HEK293 (cell line): ENCODE measurements at regions not wholly inside any gene's neighbourhood (a gene's known extent, or its start where the extent isn't known, plus 50 kb on each side); places are given as distances from the start of the nearest gene placed in this dataset.

Source experiments
- KLF1 ChIP-seq: fragments of 450-650 bp; formaldehyde crosslinking; IDR thresholded peaks from 2 replicates; pipeline ENCODE4 v1.5.1; 2016; ENCODE audit warnings: missing biosample characterization, missing genetic modification characterization
- KLF10 ChIP-seq: fragments of 450-650 bp; IDR thresholded peaks from 2 replicates; pipeline ENCODE4 v1.5.1; 2018; ENCODE audit warnings: missing biosample characterization, mild to moderate bottlenecking, missing genetic modification characterization
- KLF16 ChIP-seq: fragments of 450-650 bp; formaldehyde crosslinking; IDR thresholded peaks from 2 replicates; pipeline ENCODE4 v1.5.1; 2017; ENCODE audit warnings: missing biosample characterization, missing genetic modification characterization
- KLF8 ChIP-seq: fragments of 450-650 bp; formaldehyde crosslinking; IDR thresholded peaks from 2 replicates; pipeline ENCODE4 v1.5.1; 2016; ENCODE audit warnings: missing biosample characterization, missing genetic modification characterization
- PRDM10 ChIP-seq: fragments of 450-650 bp; formaldehyde crosslinking; IDR thresholded peaks from 2 replicates; pipeline ENCODE4 v1.5.1; 2016; ENCODE audit warnings: missing biosample characterization, missing genetic modification characterization
- ZBTB1 ChIP-seq: fragments of 450-650 bp; formaldehyde crosslinking; IDR thresholded peaks from 2 replicates; pipeline ENCODE4 v1.5.1; 2016; ENCODE audit warnings: missing biosample characterization, missing genetic modification characterization
- ZBTB17 ChIP-seq: fragments of 450-650 bp; formaldehyde crosslinking; IDR thresholded peaks from 2 replicates; pipeline ENCODE4 v1.5.1; 2016; ENCODE audit warnings: missing biosample characterization, missing genetic modification characterization
- ZBTB8A ChIP-seq: fragments of 450-650 bp; formaldehyde crosslinking; IDR thresholded peaks from 2 replicates; pipeline ENCODE4 v1.5.1; 2016; ENCODE audit warnings: missing biosample characterization, missing genetic modification characterization
- ZNF114 ChIP-seq: fragments of 450-650 bp; formaldehyde crosslinking; IDR thresholded peaks from 2 replicates; pipeline ENCODE4 v1.5.0; 2017; ENCODE audit warnings: missing biosample characterization, missing genetic modification characterization
- ZNF138 ChIP-seq: fragments of 450-650 bp; formaldehyde crosslinking; IDR thresholded peaks from 2 replicates; pipeline ENCODE4 v1.5.1; 2016; ENCODE audit warnings: missing biosample characterization, missing genetic modification characterization, borderline replicate concordance
- ZNF214 ChIP-seq: fragments of 450-650 bp; formaldehyde crosslinking; IDR thresholded peaks from 2 replicates; pipeline ENCODE4 v1.5.1; 2017; ENCODE audit warnings: missing biosample characterization, mild to moderate bottlenecking, missing genetic modification characterization, borderline replicate concordance
- ZNF248 ChIP-seq: fragments of 450-650 bp; formaldehyde crosslinking; IDR thresholded peaks from 2 replicates; pipeline ENCODE4 v1.5.1; 2017; ENCODE audit warnings: missing biosample characterization, missing genetic modification characterization
- ZNF26 ChIP-seq: fragments of 450-650 bp; formaldehyde crosslinking; IDR thresholded peaks from 2 replicates; pipeline ENCODE4 v1.5.1; 2016; ENCODE audit warnings: missing biosample characterization, missing genetic modification characterization
- ZNF274 ChIP-seq, 2 experiments: fragments of 200-500 bp in 1 of 2; fragments of 450-650 bp in 1 of 2; sonication (Bioruptor generic) in 1 of 2; formaldehyde crosslinking in 1 of 2; IDR thresholded peaks; 2 replicates each; pipeline versions ENCODE4 v1.5.1 to v1.6.1; 2014 to 2016; ENCODE audit warnings: borderline replicate concordance in 1 of 2, inconsistent platforms in 1 of 2, low read length in 1 of 2, missing biosample characterization in 1 of 2, missing genetic modification characterization in 1 of 2
- ZNF449 ChIP-seq: fragments of 450-650 bp; formaldehyde crosslinking; IDR thresholded peaks from 2 replicates; pipeline ENCODE4 v1.5.1; 2017; ENCODE audit warnings: missing biosample characterization, mild to moderate bottlenecking, missing genetic modification characterization, moderate library complexity
- ZNF473 ChIP-seq: fragments of 450-650 bp; formaldehyde crosslinking; IDR thresholded peaks from 2 replicates; pipeline ENCODE4 v1.5.1; 2017; ENCODE audit warnings: missing biosample characterization, missing genetic modification characterization
- ZNF658 ChIP-seq: fragments of 450-650 bp; formaldehyde crosslinking; IDR thresholded peaks from 2 replicates; pipeline ENCODE4; 2016; ENCODE audit warnings: missing biosample characterization, missing genetic modification characterization
- ZNF660 ChIP-seq: fragments of 450-650 bp; IDR thresholded peaks from 2 replicates; pipeline ENCODE4 v1.5.1; 2018; ENCODE audit warnings: missing biosample characterization, mild to moderate bottlenecking, missing genetic modification characterization
- ZNF76 ChIP-seq: fragments of 450-650 bp; formaldehyde crosslinking; IDR thresholded peaks from 2 replicates; pipeline ENCODE4; 2016; ENCODE audit warnings: low read depth, missing biosample characterization, missing genetic modification characterization, borderline replicate concordance
- ZNF777 ChIP-seq: fragments of 450-650 bp; formaldehyde crosslinking; IDR thresholded peaks from 2 replicates; pipeline ENCODE4 v1.5.1; 2017; ENCODE audit warnings: missing biosample characterization, missing genetic modification characterization, borderline replicate concordance
- ZSCAN18 ChIP-seq: fragments of 450-650 bp; formaldehyde crosslinking; IDR thresholded peaks from 2 replicates; pipeline ENCODE4 v1.5.1; 2016; ENCODE audit warnings: missing biosample characterization, missing genetic modification characterization
- ZSCAN5A ChIP-seq: fragments of 450-650 bp; formaldehyde crosslinking; IDR thresholded peaks from 2 replicates; pipeline ENCODE4 v1.5.1; 2016; ENCODE audit warnings: missing biosample characterization, missing genetic modification characterization
- TF ChIP-seq, protein P1 (sequence below): fragments of 450-650 bp; formaldehyde crosslinking; IDR thresholded peaks from 2 replicates; pipeline ENCODE4 v1.5.1; 2016; ENCODE audit warnings: missing biosample characterization, missing genetic modification characterization
- TF ChIP-seq, protein P2 (sequence below): sonication (generic); formaldehyde crosslinking; IDR thresholded peaks from 2 replicates; pipeline ENCODE4 v1.8.1; 2022; ENCODE audit warnings: mild to moderate bottlenecking, moderate library complexity, missing genetic modification reagents
- TF ChIP-seq, protein P3 (sequence below): fragments of 450-650 bp; formaldehyde crosslinking; IDR thresholded peaks from 2 replicates; pipeline ENCODE4 v1.5.1; 2016; ENCODE audit warnings: missing biosample characterization, missing genetic modification characterization

GRCh38 chr11:43576803-43577521, 103.6 kb upstream of the HSD17B12 start (continued):
- TF ChIP-seq PRDM10 (tag by site-specific recombination) (no peak), KLF8 (peak; percentile 68), ZNF660 (tag by site-specific recombination) (peak; percentile 10; the same call in 1 of the 2 replicates), ZNF658 (no peak), ZBTB8A (tag by site-specific recombination) (no peak), ZBTB17 (peak; percentile 93), KLF1 (peak; percentile 37; the same call in 1 of the 2 replicates), ZBTB1 (tag by site-specific recombination) (no peak), ZNF114 (tag by site-specific recombination) (no peak), ZNF248 (tag by site-specific recombination) (no peak), ZSCAN5A (tag by site-specific recombination) (no peak), ZNF76 (tag by site-specific recombination) (no peak), ZSCAN18 (tag by site-specific recombination) (no peak), KLF16 (tag by site-specific recombination) (peak; percentile 74), ZNF449 (tag by site-specific recombination) (0 out of 2 replicates have a peak, but pooled peaks have one; percentile 14), ZNF274 (IDR thresholded peaks at IDR 0.05; ENCODE audit: low read length) (no peak), ZNF274 (tag by site-specific recombination; IDR thresholded peaks at IDR 0.05; ENCODE audit: borderline replicate concordance) (no peak), ZNF214 (tag by site-specific recombination) (no peak), ZNF138 (no peak), ZNF777 (tag by site-specific recombination) (no peak), ZNF26 (tag by site-specific recombination) (no peak), KLF10 (tag by site-specific recombination) (no peak), ZNF473 (tag by site-specific recombination) (no peak)
- TF ChIP-seq, protein P1, sequence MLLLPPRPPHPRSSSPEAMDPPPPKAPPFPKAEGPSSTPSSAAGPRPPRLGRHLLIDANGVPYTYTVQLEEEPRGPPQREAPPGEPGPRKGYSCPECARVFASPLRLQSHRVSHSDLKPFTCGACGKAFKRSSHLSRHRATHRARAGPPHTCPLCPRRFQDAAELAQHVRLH (tag by site-specific recombination): no peak
- TF ChIP-seq, protein P2, sequence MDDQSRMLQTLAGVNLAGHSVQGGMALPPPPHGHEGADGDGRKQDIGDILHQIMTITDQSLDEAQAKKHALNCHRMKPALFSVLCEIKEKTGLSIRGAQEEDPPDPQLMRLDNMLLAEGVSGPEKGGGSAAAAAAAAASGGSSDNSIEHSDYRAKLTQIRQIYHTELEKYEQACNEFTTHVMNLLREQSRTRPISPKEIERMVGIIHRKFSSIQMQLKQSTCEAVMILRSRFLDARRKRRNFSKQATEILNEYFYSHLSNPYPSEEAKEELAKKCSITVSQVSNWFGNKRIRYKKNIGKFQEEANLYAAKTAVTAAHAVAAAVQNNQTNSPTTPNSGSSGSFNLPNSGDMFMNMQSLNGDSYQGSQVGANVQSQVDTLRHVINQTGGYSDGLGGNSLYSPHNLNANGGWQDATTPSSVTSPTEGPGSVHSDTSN: no peak
- TF ChIP-seq, protein P3, sequence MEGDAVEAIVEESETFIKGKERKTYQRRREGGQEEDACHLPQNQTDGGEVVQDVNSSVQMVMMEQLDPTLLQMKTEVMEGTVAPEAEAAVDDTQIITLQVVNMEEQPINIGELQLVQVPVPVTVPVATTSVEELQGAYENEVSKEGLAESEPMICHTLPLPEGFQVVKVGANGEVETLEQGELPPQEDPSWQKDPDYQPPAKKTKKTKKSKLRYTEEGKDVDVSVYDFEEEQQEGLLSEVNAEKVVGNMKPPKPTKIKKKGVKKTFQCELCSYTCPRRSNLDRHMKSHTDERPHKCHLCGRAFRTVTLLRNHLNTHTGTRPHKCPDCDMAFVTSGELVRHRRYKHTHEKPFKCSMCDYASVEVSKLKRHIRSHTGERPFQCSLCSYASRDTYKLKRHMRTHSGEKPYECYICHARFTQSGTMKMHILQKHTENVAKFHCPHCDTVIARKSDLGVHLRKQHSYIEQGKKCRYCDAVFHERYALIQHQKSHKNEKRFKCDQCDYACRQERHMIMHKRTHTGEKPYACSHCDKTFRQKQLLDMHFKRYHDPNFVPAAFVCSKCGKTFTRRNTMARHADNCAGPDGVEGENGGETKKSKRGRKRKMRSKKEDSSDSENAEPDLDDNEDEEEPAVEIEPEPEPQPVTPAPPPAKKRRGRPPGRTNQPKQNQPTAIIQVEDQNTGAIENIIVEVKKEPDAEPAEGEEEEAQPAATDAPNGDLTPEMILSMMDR (tag by site-specific recombination): peak; percentile 69
